ENCODE measurements at regions not wholly inside any gene's neighbourhood (a gene's known extent, or its start where the extent isn't known, plus 50 kb on each side); places are given as distances from the start of the nearest gene placed in this dataset.

DNA sequence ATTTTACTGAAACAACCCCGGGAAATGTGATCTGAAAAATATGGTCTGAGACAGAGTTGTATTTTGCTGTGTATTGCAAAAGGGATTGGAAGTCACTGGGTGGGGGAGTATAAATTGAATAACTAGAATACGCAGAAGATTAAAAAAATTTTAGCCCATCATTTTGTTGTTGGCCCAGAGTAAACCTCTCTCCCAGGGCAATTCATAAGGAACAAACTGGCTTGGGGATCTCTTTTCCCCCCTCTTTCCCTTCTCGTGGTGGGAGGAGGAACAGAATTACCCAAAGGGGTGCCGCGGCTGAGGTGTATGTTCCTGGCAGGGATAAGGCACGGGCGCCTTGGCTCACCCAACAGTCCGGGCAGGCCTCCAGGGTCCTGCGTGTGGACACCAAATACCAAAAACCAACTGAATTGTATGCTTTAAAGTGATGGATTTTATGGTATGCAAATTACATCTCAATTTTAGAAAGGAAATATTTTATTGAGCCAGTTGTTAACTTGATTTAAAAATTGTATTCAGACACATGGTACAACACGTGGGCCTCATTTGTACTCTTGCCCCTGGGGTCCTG lies 121.2 kb upstream of the SPRED2 start:
- DNase-seq = no peak

DNA sequence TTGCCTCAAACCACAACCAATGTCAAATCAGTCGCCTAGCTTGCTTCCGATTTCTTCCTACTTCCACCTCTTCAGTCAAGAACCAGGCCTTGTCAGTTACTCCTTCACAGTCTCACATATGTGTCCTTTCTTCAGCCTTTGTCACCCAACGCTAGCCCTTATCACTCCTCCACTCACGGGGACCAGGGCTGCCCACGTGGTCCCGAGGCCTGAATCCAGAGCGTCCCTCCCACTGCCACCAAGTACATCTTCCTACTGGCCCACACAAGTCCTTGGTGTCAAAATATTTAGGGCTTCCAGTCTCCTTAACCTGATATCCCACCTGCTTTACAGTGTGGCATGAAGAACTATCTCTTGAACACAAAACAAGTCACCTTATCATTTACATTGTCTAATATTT lies 119.1 kb upstream of the SPRED2 start:
- no peak for DNase-seq

DNA sequence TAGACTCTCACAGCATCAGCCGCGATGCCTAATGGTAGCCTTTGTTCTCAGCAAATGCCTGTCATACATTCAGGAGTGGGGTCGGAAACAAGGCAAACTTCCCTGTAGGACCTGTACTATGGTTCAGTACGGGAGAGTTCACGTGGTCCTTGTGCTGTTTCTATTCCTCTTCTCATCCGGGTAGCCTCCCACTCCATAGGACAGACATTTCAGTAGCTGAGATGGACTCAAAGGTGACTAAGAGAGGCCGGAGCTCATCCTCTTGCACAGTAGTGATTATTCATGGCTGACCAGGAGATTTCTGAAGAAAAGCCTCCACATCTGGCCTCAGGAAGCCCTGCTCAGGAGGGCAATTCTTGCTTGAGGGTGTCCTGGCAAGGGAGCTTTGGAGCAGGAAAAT lies 117.8 kb upstream of the SPRED2 start:
- no peak for DNase-seq

DNA sequence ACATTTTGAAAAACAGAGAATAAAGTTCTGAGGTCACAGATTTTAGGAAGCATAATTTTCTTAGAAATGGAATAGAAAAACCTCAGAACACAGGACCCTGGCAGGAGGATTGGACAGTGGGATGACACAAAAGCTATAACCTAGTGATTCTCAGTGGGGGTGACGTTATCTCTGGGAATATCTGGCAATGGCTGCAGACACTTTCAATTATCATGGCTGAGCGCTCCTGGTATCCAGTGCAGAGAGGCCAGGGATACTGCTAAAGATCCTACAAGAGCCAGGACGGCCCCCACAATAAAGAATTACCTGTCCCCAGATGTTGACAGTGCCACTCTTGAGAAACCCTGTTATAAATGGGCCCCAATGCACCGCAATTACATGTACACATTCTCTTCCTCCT lies 117.2 kb upstream of the SPRED2 start:
- no peak for DNase-seq

DNA sequence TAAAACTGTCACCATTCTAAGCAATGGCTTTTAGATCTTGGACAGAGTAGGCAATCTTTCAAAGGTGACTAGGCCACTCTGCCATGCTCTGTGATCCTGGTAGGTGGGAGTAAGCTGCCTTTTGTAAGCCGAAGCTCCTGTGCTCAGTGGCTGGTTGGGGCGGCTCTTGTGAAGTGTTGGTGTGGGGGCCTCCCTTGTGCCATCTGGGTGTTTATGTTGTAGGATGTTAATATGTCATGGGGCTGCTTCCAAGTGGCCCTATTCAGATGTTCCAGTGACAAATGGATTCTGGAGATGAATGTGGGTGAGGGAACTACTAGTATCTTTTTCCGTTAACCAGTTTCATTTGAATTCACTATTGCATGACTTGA lies 116.8 kb upstream of the SPRED2 start:
- no peak for DNase-seq

DNA sequence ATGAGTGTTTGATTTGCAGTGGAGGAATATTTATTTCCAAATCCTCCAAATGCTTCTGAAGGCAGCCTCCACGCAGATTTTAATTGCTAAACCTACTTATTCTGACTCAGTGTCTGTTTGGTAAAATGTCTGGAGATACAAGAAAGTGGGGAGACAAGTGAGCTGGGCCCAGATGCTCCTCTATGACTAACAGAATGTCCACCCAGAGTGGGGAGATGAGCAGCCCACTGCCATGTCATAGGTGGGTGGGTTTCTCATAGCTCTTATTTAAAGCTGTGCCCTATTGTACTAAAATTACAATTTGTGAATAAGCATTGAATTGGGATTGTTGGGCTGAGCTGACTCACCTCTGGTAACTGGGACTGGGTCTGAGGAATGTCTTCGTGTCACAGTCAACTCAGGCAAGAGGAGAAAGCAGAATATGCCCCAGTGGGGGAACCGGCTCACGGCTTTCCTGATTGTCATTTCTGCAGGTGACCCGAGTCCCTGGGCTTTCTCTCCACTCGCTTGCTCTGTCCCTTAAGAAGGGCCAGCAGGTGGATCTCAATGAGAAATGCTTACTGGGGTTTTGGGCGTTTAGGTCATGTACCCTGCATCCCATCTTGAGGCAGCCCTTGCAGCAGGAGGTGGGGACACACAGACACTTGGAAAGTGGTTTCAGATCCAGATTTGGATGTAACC lies 116.3 kb upstream of the SPRED2 start:
- no peak for DNase-seq

DNA sequence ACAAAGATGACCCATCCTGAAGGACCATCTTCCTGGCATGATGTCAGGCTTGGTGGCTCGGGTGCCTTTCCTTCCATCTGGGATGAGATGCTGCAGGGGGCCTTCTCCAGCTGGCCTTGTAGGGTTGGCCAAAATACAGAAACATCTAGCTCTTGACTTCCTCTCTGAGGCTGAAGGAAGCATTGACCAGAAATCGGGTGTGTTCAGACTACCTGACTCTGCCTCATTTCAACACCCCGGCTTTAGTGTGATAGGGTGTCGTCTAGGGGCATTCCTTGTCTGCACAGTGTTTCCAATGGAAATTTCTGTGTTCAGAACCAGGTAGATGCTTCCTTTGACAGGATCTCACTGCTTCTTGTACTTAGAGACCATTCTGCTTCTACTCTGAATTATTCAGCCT lies 115.7 kb upstream of the SPRED2 start:
- DNase-seq = no peak

DNA sequence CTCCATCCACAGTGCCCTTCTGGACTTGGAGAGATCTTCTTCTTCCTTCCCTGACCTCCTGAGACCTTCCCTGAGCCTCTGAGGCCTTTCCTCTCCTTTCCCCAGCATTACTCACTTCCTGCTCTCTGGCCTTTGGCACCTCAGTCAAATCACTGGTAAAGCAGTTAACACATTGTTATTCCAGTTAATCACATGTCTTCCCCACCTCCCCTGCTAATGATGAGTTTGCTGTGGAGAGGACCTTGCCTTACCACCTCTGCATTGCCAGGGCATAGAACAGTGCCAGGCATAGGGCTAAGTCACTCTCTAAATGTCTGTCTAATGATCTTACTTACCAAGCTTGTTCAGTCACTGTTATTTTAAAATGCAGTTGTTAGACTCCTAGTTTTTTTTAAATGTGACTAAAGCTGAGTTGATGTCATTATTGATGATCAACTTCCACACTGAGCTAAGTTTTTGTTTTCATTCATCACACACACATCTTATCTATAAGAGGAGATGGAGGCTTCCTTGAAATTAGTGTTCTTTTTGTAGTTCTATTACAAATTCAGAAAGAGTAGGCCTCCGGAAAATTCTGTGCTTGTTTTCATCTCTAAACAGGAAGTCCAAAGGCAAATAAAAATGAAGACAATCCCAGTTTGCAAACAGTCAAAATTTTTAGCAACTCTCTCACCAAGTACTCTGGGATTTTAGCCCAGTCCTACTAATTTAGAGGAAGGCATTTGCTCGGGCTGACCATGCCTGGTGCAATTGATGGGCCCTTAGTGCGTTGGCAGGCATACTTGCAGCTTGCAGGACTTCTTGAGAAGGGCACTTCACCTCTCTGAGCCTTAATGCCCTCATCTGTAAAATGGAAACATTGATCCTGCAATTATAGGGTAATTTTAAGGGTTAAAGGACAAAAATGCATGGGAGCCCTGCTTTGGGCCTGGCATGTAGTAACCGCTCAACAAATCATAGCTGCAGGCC lies 113.7 kb upstream of the SPRED2 start:
- DNase-seq = no peak

DNA sequence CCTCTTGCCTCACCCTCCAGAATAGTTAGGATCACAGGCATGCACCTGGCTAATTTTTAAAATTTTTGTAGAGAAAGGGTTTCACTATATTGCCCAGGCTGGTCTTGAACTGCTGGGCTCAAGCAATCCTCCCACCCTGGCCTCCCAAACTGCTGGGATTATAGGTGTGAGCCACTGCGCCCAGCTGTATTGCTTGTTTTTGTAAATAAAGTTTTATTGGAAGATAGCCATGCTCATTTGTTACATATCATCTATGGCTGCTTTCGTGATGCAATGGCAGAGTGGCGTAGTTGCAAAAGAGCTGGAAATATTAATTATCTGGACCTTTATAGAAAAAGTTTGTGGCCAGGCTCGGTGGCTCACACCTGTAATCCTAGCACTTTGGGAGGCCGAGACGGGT lies 109.4 kb upstream of the SPRED2 start:
- DNase-seq = no peak

DNA sequence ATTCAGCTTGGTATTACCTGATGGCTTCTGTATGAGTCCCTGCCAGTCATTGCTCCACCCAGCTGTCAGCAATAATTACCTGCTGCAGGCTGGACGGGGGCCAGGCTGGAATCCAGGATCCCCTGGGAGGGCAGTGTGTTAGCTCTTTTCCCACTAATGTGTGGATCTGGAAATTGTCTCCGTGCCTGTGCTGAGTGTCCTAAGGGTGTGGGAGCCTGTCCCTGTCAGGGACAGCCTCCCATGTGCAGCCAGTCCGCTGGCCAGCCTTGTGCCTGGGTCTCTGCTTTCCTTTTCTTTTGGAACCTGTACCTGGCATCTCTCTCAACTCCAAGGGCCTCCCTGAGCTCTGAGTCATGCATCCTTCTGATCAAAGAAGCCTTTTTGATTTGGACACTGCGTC lies 107.2 kb upstream of the SPRED2 start:
- no peak for DNase-seq

DNA sequence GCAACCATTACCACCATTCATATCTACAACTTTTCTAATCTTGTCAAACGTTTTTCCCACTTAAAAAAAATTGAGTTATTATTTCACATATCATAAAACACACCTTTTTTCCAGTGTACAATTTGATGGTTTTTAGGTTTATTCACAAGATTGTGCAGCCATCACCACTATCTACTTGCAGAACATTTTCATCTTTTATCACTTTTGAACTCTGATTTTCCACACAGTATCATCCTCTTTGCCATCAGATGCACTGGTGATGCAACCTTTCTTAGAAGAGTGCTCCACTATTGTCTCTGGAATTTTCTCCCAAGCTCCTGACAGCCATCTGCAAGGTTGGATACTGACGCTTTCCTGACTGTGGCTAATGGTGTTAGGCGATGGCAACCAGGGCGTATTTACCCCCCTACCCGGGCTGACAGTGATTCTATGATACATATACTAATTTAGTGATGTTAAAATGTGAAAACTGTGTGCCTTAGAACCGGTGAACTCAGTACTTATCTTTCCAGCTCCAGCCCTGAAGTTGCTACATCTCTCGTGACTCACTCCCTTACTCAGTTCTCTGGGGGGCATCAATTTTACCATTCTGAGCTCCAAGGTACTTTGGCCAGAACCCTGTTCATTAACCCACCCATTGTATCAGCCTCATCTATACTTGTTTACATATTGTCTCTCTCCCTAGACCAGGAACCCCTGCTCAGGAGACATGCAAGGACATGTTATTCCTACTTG lies 105.4 kb upstream of the SPRED2 start:
- DNase-seq = no peak

DNA sequence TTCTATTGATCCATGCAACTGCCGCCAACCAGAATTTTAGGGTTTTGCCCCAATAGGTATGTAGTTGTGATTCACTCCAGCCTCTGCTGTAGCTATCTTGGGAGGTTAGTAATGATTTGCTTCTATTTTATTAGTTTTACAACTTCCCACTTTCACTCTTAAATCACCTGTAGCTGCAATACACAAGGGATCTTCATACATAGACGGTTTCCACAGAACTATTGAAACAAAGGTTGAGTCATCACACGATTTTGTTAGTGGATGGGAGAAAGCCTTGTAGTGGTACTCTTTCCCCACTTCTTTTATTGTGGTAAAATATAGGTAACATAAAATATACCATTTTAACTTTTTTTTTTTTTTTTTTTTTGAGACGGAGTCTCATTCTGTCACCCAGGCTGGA lies 104.2 kb upstream of the SPRED2 start:
- no peak for DNase-seq

DNA sequence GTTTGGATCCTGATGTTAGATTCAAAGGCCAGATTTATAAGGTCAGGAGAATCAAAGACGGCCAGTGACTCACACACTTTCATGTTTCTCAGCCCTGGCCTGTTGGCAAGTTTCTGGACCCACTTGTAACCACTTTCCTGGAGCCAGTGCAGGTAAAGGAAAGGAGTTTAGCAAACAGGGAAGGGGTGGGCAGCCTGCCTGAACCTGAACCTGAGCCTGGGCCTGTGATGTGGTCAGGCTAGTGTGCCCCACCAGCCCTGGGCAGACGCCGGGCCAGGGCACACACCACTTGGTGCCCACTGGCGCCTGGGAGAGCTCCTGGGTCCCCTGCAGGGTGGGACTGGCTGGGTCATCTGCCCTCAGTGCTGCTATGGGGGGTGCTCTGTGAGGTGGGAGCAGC lies 100.5 kb upstream of the SPRED2 start:
- no peak for DNase-seq

DNA sequence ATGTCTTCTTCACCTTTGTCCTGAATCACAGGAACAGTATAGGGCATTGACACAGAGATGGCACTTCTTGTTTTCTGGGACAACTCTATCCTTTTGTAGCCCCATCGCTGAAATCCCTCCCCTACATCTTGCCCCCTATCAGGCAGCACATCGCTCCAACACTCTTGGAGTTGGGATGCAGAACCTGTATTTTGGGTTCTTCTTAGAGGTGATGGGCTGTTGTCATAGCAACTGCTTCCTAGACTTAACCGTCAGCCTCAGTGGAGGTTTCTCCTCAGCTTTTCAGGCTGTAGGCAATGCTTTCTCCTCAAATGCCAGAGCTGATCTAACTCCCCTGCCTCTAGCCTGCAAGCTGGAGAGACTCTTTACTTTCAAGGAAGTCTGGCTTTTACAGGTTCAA lies 99.9 kb upstream of the SPRED2 start:
- DNase-seq = no peak

DNA sequence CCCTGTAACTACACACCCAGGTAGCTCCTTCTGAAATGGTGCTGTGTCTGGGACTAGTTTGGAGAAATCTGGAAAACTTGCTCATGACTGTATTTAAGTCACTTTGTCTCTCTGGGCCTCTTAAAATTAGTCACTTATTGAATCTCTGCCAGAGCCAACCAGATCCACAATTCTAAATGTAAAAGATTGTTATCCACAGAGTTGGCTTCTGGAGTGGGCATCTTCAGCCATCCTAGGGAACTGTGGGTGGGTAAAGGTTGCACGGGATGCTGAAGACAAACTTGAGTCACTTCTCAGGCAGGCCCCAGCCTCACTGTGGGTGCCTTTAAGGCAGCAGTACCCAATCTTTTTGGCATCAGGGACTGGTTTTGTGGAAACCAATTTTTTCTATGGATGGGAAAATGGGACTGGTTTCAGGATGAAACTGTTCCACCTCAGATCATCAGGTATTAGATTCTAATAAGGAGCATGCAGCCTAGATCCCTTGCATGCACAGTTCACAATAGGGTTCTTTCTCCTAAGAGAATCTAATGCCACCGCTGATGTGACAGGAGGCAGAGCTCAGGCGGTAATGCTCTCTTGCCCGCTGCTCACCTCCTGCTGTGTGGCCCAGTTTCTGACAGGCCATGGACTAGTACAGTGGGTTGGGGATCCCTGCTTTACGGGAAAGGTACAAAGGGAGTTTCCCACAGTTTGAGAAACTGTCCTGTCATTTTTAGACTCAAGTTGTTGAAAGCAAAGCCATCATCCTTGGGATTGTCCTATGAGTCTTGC lies 98.3 kb upstream of the SPRED2 start:
- no peak for DNase-seq

DNA sequence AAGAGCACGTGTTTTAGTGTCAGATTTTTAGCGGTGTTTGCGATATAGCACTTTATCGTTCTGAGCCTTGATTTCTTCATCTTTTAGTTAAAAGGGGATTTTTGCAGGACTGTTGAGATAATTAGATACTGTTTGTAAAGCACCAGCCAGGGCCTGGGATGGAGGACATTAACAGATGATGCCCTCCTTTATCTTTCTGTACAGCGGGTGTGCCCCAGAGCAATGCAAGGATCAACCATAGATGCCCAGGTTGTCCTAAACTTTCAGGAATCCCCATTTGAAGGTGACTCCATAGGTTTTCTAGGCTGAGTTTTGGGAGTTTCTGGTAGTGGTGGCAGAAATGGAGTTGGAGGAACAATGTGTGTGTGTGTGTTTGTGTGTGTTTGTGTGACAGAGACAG lies 97.0 kb upstream of the SPRED2 start:
- no peak for DNase-seq

DNA sequence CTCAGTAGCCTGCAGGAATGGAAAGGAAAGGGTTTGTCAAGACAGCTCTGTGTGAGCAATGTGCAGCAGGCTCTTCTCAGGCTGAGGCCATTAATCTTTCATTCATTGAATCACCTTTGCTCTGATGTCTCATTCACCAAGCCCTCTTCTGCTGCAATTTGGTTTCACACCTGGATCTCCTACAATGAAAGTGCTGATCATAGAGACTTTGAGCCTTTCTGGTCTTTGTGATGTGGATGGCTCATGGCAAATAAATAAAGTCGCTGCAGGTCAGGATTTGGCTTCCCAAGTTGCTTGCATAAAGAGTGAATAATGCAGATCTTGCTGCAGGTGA lies 95.8 kb upstream of the SPRED2 start:
- no peak for DNase-seq

DNA sequence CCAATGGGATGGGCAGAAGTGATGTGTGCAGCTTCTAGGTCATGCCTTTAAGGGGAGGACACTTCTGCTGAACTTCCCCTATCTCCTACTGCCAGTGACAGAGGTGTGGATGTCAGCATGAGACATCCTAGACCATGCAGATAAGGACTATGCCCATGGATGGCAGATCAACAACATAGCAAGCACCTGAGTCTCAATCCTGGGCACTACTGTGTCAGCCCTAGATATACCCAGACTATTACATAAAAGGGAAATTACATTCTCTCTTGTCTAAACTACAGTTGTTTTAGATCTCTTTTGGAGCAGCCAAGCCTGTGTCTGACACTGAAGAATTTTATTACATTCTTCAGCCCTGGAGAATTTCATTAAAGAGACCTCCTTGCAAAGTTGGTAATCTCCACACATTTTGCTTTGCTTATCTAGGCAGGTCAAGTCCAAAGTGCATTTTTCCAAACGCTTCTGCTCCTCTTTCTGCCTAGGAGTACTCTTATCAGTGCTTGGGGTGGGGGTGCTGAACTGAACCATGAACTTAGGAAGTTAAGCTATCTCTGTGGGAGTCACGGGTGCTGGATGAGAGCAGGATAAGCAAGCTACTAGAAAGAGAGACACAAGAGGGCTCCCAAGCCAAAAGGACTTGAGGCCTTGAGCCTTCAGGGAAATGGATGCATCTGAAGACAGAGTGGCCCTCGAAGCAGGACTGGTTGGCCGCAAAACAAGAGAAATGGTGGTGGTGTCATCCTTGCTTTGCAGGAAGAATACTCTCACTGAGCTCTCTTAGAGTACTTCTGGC lies 95.2 kb upstream of the SPRED2 start:
- DNase-seq = no peak

DNA sequence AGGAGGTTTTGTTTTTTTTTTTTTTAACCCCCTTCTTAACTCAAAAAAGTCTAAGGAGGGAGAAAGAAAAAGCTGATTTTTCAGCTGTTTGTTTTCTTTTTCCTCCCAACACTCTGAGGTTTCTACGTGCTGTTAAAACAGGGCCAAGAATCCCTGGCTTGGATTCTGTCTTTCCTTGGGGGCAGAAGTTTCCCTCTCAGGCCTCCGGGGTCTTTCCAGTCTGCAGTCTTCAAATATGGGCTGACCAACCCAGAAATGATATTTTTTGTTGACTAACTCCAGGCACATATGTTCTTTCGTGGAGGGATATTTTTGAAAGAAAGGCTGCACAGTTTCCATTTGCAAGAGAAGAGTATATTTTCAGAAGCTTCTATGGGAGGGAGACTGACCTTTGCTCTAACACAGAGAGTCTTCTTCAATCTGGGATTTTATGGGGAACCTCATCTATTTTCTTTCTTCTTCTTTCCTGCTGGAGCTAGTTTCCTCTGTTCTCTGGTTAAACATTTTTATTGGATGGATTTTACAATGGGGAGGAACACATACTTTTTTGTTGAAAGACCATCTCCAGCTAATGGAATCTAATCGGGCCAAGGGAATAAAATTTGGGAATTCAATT lies 93.3 kb upstream of the SPRED2 start:
- DNase-seq = peak; percentile 61

DNA sequence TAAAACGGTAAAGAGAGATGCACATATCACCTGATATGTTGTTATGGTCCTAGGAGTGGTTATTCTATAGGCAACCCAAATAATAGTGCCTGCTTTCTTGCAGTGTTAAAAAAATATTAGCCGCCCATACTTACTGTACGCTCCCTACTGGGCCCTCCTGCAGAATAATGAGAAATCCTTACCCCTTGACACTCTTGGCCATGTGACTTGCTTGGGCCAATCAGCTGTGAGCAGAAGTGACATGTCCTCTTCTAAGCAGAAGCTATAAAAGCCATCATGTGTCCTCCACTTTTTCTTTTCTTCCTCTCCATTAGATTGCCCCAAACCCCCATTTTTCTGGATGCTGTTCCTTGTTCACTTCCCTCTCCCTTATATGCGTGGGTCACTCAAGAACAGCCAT lies 90.5 kb upstream of the SPRED2 start:
- no peak for DNase-seq

DNA sequence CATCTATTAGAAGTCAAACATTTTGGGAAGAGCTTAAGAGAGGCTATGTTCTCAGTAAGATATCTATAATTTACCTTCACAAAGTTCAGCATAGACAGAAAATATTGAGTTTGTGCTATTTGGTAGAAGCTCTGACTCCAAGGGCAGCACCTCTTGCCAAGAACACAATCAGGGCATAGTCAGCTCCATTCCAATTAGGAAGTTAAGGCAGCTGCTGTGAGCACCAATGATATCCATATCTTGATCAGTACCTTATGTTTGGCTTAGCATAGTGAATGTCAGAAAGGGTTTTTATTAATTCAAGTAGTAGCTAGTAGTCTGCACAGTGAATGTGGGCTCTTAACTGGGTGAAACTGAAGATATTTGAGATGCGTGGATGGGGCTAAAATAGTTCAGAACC lies 86.4 kb upstream of the SPRED2 start:
- DNase-seq = no peak
